Fibroblast of mammary gland (primary cell): ENCODE measurements at regions not wholly inside any gene's neighbourhood (a gene's known extent, or its start where the extent isn't known, plus 50 kb on each side); places are given as distances from the start of the nearest gene placed in this dataset.
"Not testable (repeated sequence)": the region's sequence is repeated elsewhere in the genome, so short reads cannot be mapped to it uniquely, and the experiment has no call there.

Source experiments
- DNase-seq: peaks from one replicate; pipeline ENCODE4 v3.0.0-alpha.2; 2010; ENCODE audit warnings: low read depth
- H3K4me3 ChIP-seq: 2 replicates; pipeline ENCODE4 v1.5.1; 2011; ENCODE audit warnings: low read depth, mild to moderate bottlenecking, low read length, moderate library complexity; ENCODE audit not compliant: control insufficient read depth
- TF ChIP-seq, protein P1 (sequence below): conservative IDR thresholded peaks from 2 replicates; pipeline ENCODE4 v1.5.1; 2011; ENCODE audit warnings: low read depth, low read length, inconsistent platforms; ENCODE audit not compliant: control insufficient read depth, insufficient read depth

DNA sequence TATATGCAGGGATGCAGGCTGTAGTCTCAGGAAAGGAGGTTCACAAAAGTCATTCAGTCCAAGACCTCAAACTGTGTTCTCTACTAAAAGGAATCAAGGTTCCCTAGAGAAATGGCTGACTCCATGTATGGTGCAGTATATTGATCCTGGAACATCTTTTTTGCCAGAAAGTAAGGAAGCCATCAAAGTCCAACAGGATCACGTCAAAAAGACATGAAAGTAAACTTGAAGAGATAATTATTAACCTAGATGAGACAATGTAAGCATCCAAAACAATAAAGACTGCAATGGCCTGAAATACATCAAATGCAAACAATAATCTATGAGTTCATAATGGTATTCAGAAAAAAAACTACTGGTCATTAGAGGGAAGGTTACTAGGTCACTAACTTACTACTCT, 115.6 kb upstream of the FABP2 start:
- DNase-seq, result not testable (repeated sequence)

DNA sequence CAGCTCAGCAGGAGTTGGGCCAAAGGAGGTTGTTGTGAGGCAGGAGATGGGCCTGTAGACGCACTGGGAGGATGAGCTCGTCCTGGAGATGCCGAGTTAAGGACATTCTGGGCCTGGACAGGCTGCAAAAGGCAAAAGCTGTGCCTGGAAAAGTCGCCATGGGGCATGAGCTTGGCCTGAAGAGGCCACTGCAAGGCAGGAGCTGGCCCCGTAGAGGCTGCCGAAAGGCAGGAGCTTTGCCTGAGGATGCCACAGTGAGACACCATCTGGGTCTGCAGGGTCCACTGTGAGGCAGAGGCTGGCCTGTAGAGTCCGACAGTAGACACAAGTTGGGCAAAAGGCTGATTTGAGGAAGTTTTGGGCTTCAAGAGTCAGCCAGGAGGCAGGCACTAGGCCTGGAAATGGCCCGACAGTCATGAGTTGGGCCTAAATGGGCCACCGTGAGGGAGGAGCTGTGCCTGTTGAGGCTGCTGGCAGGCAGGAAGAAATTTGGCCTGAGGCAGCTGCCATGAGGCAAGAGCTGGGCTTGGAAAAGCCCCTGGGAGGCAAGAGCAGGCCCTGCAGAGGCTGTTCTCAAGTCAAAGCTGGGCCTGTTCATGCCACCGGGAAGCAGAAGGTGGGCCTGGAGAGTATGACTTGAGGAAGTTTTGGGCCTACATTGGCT, 86.8 kb upstream of the FABP2 start:
- DNase-seq, H3K4me3 ChIP-seq: not testable (repeated sequence)

More for the DNA sequence above, 115.6 kb upstream of the FABP2 start:
- not testable (repeated sequence) for H3K4me3 ChIP-seq

DNA sequence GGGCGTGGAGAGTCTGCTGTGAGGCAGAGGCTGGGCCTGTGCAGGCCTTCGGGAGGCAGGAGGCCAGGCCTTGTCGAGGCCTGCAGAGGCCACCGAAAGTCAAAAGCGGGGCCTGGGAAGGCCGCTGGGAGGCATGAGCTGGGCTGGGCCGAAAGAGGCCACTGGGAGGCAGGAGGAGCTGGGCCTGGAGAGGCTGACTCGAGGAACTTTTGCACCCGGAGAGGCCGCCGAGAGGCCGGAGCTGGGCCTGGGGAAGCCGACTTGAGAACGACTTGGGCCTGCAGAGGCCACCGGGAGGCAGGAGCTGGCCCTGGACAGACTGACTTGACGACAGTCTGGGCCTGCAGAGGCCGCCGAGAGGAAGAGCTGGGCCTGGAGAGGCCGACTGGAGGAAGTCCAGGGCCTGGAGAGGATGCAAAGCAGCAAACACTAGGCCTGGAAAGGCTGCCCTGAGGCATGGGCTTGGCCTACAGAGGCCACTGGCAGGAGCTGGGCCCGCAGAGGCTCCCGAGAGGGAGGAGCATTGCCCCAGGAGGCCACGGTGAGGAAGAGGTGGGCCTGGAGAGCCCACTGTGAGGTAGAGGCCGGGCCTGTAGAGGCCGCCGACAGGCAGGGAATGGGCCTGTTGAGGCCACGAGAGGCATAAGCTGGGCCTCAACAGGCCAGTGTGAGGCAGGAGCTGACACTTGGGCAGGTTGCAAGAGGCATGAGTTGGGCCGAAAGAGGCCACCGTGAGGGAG, 85.0 kb upstream of the FABP2 start:
- DNase-seq, H3K4me3 ChIP-seq: not testable (repeated sequence)

DNA sequence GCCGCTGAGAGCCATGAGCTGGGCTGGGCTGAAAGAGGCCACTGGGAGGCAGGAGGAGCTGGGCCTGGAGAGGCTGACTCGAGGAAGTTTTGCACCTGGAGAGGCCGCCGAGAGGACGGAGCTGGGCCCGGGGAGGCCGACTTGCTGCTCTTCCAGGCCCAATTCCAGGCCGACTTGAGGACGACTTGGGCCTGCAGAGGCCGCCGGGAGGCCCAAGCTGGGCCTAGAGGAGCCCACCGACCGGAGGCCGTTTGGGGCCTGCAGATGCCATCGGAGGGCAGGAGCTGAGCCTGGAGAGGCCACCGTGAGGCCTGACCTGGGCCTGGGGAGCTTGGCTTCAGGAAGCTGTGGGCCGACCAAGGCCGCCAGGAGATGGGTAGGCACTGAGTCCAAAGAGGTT, 84.1 kb upstream of the FABP2 start:
- not testable (repeated sequence) for DNase-seq, H3K4me3 ChIP-seq

DNA sequence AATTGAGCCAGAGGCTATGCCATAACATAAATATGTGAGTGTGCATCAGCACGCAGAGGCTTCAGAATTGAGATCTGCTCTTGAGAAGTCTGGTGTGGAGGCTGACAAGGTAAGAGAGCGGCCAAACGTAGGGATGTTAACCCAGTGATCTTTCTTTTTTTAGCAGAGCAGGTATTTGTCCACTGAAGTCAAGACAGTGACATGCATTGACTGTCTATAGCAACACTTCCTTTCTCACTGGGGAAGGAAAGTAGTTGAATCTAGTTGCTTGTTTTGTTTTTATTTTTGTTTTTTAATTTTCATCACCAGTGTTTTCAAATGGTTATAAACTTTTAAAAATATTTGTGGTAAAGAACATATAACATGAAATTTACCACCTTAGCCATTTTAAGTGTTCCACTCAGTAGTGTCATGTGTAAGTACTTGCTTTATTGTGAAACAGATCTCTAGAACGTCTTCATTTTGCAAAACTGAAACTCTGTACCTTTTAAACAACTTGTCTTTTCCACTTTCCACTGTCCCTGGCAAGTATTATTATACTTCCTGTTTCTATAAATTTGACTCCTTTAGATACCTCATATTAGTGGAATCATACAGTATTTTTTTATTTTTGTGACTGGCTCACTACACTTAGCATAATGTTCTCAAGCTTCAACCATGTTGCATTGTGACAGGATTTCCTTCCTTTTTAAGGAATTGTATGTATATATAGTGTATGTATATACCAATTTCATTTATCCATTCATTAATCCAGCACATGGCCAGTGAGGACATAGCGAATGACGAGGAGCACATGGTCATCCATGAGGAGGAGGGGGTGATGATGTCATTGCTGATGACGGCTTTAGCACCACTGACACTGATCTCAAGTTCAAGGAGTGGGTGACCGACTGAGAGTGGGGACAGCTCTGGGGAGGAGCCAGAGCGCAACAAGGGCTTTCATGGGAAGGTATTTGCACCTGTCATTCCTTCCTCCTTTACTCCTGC, 80.7 kb upstream of the FABP2 start:
- DNase-seq, result peak; percentile 0
- H3K4me3 ChIP-seq, result not testable (repeated sequence)

DNA sequence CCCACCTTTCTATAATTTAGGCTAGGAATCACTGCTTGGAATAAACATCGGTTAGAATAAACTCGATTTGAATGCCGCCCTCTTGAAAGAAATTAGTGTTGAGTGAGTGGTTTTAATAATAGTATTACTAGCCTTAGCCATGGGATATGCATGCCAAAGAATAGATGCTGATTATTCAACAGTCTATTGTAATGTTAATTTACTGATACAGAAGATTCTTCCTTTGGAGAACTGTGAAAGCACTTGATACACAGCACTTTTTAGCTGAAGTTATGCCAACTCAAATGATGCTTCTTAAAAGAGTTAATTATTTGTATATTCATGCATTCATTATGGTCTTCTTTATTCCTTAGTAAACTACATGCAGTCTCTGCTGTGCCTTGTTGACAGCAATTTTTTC, 73.8 kb upstream of the FABP2 start:
- not testable (repeated sequence) for DNase-seq, H3K4me3 ChIP-seq

DNA sequence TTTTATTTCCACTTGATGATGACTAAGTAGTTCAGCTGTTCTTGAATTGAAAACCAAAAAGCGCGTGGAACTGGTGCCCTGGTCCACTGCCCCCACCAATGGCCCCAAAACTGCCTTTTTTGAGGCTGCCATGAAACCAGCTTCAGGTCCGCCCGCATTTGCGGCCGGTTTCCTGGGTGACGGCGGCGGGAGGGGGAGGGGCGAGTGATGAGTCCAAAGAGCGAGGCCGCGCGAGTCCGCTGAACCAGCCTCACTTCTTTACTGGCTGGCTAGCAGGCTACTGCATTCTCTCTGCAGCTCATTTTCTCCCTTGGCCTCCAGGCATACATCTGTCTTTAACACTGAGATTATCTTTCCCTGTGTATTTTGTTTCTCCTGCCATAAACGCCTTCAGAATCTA, 72.9 kb upstream of the FABP2 start:
- no peak for DNase-seq
- TF ChIP-seq, protein P1, sequence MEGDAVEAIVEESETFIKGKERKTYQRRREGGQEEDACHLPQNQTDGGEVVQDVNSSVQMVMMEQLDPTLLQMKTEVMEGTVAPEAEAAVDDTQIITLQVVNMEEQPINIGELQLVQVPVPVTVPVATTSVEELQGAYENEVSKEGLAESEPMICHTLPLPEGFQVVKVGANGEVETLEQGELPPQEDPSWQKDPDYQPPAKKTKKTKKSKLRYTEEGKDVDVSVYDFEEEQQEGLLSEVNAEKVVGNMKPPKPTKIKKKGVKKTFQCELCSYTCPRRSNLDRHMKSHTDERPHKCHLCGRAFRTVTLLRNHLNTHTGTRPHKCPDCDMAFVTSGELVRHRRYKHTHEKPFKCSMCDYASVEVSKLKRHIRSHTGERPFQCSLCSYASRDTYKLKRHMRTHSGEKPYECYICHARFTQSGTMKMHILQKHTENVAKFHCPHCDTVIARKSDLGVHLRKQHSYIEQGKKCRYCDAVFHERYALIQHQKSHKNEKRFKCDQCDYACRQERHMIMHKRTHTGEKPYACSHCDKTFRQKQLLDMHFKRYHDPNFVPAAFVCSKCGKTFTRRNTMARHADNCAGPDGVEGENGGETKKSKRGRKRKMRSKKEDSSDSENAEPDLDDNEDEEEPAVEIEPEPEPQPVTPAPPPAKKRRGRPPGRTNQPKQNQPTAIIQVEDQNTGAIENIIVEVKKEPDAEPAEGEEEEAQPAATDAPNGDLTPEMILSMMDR, result no peak

DNA sequence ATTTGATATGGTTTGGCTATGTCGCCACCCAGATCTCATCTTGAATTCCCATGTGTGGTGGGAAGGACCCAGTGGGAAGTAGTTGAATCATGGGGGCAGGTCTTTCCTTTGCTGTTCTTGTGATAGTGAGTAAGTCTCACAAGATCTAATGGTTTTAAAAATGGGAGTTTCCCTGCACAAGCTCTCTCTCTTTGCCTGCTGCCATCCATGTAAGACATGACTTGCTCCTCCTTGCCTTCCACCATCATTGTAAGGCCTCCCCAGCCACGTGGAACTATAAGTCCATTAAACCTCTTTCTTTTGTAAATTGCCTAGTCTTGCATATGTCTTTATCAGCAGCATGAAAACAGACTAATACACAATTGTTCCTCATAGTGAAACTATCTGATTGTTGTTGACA, 66.9 kb upstream of the FABP2 start:
- H3K4me3 ChIP-seq, DNase-seq: not testable (repeated sequence)

More for the DNA sequence above, 72.9 kb upstream of the FABP2 start:
- H3K4me3 ChIP-seq, result no peak overlapping the region

DNA sequence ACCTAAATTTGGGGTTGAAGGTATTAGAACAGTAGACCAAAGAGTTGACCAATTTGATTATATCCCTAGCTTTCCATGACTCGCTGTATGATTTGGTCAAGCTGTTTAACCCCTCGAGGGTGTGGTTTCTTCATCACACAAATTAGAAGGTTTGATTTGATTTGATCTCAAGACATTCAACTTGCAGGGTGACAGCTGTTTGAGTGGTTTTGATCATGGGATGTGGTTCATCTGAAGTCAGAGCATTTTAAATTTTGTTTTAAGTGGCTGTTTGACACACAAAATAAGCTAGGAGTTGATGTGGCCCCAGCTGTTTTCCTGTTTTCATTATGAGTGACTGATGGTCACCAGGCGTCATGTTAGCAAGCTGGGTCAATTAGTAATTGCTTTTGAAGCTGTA, 52.7 kb upstream of the FABP2 start:
- DNase-seq, H3K4me3 ChIP-seq: not testable (repeated sequence)

DNA sequence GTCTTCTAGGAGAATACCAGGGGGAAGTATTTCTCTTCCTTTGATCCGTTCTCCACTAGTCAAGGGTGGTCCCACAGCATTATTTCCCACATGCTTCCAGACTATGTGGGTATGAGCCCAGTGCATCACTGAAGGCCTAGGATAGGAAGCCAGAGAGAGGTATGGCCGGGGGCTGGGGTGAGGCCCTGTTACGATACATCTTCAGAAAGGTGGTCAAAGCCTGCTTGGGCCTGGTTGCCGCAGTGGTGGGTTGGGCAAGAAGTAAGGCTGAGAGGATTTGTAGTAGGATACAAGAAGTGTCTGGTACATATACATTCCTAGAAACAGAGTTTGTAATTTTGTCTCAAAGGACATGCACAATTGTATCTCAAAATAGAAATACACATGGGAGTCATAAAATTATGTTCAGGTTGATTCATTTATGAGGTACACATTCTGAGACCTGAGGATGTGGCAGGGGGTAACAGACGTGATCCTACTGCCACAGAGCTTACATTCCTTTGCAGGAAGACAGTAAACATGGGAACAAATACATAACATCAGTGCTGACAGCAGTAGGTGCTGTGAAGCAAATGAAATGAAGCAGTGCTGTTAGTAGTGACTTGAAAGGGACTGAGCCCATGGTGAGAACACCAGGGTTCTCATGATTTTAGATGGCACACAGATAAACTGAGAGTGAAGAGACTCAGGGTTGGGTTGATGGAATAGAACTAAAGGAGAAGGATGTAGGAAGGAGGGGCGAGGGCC, 50.6 kb upstream of the FABP2 start:
- not testable (repeated sequence) for DNase-seq, H3K4me3 ChIP-seq
